NCI-H2081 (cell line): ENCODE measurements at regions not wholly inside any gene's neighbourhood (a gene's known extent, or its start where the extent isn't known, plus 50 kb on each side); places are given as distances from the start of the nearest gene placed in this dataset.
"Not testable (repeated sequence)": the region's sequence is repeated elsewhere in the genome, so short reads cannot be mapped to it uniquely, and the experiment has no call there.

ENCODE experiments used
- DNase-seq, 2 experiments: peaks; one replicate each; lab custom pipeline; 2025; lab: John Stamatoyannopoulos, UW

DNA sequence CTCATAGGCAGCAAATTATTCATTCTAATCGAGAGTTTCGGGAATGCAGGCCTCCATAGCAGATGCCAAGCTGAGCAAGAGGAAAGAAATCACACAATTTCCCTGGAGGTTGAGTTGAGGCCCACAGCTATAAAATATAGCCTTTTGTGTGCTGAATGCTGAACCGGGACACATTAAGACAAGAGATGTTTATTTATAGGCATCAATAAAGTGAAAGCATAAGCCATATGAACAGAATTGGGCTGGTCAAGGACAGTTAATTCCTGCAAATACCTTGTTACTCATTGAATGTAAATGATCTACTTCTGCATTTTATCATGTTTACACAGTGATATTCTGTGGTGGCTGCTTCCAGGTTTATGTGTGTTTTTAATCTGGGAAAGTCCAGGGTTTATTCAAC lies 461.7 kb downstream of the KLF12 start:
- DNase-seq = peak in 1 of 2 experiments; percentile 37

DNA sequence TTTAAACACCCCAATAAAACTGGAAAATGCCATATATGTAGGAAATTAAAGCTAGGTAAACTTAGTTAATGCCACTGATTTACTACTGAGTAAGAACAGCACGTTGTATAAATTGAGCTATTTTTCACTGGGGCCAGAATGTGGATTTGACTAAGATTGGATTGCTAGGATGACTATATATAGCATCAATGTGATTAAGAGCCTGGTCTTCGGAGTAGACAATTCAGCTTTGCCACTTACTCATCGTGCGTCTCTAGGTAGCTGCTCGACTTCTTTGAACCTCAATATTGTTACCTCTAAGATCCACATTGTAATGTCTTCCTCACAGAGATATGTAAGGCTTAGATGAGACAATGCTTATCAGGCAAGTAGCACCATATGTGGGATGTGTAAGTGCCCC lies 462.5 kb downstream of the KLF12 start:
- no peak for DNase-seq

DNA sequence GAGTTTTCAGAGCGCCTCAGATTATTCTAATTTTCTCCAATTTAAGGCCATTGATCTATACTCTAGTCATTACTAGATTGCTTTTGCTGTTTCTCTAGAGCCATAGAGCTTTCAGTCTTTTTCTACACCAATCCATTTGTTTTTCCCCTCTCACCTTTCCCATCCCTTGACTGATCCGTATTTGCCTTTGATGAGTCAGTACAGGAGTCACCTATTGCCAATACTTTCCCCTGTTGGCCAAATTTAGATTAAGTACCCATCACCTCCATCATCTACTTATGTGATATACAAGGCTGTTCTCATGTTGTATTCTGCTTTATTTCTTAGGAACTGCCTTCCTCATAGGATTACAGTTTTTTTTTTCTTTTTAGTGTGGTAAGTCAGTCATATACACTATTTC lies 463.2 kb downstream of the KLF12 start:
- no peak for DNase-seq

DNA sequence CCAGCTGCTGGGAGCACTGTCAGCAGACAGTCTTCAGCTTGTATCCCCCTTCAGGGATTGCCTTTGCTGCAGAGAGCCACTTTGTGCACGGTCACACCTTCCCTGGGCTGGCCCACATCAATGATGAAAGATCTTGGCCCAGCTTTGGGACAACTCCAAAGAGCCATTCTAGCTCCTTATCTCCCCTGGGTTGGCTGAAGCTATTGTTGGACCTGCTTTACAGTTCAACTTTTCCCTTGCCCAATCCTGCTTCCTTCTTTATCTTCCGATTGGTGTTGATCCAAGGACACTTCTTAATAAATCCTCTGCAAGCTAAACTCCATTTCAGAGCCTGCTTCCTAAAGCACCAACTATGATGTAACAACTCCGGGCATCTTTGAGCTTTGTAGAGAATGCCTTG lies 466.4 kb downstream of the KLF12 start:
- no peak for DNase-seq

DNA sequence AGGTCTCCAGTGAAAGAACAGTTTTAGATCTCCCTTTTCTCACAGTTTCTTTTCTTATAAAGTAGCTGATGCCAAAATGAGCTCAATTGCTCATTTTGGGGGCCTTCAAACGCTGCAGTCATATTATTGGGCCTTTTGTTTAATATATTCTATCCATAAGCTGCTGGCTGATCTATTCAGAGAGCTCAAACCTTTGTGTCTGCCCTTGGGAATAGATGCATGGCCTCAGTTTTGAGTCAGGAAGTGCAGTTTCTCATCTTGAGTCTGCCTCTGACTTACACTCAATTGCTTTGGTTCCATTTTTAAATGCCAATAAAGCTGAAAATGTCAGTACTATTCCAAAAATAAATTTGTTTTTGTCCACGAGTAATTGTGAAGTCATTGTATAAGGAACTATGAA lies 468.9 kb downstream of the KLF12 start:
- peak in 1 of 2 experiments; percentile 84 for DNase-seq

DNA sequence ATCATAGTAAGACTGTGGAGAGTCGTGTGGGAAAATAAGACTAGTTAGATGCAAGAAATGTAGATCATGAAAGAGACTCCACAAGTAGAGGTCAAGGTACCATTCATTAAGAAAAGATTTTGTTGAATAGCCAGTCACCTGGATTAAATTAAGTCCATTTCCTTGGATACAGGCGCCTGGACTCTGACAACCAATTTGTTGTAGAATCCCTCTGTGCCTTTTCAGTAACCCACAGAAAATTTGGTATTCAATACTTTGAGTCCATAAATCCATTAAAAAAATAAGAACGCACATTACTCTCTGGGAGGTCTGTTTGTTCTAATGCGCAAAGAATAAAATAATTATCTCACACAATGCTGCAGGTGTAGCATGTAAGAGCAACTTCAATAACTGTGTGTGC lies 469.4 kb downstream of the KLF12 start:
- DNase-seq = peak in 1 of 2 experiments; percentile 84

DNA sequence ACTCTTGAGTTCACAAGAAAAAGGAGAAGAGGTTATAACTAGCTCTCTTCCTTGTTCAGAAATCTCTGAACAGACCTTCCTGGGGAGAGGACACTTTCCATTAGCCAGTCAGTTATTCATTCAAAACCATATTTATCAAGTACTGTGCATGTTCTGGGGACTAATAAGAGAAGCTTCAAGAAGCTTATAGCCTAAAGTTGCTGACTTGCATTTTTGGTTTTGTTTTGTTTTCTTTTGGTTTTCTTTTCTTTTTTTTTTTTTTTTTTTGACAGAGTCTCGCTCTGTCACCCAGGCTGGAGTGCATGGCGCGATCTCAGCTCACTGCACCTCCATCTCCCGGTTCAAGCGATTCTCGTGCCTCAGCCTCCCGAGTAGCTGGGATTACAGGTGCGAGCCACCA lies 471.4 kb downstream of the KLF12 start:
- DNase-seq = no peak

DNA sequence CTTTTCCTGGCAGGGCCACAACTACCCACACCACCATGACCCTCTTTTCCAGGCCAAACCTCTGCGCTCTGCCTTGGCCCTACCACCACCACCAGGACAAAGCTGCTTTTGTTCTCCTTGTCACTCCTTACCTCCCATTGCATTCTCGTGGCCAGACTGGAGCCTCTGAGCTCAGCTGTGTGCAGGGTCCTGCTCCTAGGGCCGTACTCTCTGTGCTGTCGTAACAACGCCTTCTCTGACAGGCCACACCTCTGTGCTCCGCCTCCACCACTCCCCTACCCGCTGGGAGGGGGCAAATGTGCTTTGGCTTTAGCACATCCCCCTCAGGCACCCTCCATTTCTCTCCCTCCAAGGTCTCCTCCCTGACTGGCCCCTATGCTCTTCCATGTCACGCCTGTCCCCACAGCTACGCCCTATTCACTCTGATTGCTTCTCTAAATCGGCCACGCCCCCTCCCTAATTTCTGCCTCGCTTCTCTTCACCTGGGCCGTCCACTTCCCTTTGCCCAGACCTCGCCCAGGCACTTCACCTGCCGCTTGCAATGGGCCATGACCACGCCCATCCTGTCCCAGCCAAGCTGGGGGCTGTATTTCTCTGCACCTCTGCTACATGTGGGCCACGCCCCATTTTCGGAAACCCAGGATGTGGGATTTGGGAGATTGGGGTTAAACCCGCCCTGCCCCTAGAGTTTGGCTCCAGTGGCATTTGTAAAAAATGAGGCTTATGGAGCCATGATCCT lies 472.3 kb downstream of the KLF12 start:
- peak; percentile 35 to 71 for DNase-seq

DNA sequence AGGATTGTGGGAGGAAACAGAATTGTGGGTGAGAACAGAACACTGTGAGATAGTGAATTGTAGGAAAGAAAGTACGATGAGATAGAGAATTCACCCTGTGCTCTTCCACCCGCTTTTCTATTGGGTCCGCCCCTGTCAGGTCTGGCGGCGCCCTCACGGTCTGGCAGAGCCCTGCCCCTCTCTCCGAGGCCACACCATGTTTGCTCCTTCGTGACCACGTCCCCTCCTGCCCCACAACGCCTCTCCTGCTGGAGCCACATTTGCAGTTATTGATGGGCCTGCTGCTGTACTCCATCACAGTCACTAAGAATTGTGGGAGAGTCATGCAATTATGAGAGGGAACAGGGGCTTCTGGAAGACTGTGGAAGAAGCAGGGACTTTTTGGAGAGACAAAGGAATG lies 473.1 kb downstream of the KLF12 start:
- no peak for DNase-seq

DNA sequence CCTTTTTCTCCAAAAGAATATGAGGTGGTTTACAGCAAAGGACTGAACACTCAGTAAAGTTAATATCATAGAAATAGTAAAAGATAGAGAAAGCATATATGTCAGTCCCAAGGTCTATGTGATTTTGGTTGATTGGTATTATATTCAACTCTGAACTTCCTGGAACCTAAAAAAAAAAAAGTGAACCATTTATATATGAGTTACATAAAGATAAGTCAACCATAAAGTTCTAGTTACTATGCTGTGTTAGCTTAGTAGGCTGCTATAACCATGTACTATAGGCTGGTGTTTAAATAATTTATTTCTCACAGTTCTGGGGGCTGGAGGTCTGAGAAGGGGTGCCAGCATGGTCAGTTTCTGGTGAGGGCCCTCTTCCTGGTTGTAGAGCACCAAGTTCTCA lies 475.6 kb downstream of the KLF12 start:
- no peak for DNase-seq

DNA sequence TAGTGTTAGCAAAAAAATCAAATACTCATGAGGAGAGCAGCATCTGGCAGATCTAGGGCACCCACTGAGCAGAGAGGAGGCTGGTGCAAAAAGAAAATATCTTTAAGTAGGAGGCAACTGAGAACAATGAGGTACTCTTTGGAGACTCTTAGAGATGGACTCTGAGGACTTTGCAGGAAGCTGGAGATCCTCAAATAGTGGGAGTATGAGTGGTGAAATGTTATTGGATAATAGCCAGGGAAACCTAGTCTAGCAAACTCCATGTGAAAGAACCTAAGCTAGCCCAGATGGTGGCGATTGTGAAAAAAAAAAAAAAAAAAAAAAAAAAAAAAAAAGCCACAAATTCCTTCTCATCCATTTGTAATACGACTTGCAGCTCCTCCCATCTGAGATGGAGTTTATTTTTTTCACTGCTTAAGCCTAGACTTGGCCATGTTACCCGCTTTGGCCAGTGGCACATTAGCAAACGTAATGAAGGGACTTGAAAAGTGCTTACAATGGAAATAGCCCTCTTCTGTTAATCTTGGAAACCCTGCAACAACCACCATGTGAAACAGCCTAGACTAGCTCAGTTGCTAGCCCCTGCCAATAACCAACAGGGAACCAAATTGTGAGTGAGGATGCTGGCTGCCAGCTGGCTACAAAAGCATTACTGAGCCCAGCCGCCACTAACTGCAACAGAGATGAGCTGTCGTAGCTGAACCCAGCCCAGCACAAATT lies 476.2 kb downstream of the KLF12 start:
- DNase-seq = peak; percentile 69 to 90

DNA sequence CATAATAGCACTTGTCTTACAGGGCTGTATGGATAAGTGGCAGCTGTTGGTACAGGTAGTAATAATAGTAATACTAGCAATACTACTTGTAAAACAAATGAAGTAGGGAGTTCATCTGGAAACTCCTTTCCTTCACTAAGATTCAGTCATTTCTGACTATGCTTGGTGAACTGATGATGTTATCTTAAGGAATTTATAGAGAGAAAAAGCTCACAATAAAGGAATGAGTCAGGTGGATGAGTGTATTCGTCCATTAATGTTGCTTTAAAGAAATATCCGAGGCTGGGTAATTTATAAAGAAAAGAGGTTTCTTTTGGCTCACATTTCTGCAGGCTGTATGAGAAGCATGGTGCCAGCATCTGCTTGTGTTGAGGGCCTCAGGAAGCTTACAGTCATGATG lies 477.3 kb downstream of the KLF12 start:
- no peak for DNase-seq

DNA sequence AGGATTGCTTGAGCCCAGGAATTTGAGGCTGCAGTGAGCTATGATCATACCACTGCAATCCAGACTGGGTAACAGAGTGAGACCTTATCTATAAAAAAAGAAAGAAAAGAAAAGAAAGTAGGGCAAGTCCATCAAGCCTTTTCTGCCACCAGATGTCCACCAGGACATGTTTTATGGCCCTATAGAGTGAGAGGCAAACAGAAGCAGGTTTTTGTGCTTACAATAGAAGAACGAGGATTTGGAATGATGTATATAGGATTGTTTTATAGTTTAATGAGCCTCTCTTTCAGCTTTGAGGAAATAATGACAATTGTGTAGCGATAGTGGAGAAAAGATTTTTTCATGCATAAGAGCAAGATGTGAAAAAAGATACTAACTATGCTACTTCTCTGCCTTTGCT lies 480.5 kb downstream of the KLF12 start:
- no peak for DNase-seq

DNA sequence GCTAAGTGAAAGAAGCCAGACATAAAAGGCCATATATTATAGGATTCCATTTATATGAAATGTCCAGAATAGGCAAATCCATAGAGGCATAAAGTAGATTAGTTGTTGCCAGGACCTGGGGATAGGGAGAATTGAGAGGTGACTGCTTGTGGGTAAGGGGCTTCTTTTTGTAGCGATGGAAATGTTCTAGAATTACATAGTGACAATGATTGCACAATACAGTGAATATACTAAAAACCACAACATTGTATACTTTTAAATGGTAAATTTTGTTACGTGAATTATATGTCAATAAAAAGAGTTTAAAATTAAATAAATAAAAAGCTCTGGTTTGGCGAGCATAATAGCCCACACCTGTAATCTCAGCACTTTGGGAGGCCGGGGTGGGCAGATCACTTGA lies 486.8 kb downstream of the KLF12 start:
- no peak for DNase-seq

DNA sequence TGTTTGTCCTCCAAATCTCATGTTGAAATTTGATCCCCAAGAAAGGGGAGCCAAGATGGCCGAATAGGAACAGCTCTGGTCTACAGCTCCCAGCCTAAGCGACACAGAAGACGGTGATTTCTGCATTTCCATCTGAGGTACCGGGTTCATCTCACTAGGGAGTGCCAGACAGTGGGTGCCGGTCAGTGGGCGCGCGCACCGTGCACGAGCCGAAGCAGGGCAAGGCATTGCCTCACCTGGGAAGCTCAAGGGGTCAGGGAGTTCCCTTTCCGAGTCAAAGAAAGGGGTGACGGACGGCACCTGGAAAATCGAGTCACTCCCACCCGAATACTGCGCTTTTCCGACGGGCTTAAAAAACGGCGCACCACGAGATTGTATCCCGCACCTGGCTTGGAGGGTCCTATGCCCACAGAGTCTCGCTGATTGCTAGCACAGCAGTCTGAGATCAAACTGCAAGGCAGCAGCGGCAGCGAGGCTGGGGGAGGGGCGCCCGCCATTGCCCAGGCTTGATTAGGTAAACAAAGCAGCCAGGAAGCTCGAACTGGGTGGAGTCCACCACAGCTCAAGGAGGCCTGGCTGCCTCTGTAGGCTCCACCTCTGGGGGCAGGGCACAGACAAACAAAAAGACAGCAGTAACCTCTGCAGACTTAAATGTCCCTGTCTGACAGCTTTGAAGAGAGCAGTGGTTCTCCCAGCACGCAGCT lies 493.6 kb downstream of the KLF12 start:
- DNase-seq = not testable (repeated sequence)

DNA sequence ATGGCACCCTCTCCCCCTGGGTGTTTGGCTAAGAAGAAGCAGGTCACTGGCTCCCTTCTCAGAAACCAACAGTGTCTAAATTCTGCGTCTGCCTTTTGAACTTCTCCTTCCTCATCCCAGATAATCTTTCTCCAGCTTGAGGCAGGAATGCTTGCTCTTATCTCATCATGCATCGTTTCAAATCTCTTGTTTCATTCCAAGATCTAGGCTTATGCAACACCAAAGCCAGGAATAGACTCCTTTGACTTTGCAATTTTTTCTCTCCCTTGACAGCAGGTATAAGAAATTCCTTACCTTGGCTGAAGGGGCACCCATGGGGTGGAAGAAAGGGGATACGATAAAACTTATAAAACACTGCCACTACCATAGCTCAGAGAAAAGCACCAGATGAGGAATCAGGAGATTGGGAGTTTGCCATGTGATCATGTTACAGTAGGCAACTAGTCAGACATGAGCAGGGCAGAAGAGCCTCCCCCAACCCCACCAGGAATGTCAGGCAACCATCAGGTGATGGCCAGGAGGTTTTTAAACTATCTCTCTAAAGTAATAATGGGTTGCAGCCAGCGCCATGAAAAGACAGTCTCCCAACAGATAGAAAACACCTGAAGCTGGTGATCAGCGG lies 498.9 kb downstream of the KLF12 start:
- no peak for DNase-seq

DNA sequence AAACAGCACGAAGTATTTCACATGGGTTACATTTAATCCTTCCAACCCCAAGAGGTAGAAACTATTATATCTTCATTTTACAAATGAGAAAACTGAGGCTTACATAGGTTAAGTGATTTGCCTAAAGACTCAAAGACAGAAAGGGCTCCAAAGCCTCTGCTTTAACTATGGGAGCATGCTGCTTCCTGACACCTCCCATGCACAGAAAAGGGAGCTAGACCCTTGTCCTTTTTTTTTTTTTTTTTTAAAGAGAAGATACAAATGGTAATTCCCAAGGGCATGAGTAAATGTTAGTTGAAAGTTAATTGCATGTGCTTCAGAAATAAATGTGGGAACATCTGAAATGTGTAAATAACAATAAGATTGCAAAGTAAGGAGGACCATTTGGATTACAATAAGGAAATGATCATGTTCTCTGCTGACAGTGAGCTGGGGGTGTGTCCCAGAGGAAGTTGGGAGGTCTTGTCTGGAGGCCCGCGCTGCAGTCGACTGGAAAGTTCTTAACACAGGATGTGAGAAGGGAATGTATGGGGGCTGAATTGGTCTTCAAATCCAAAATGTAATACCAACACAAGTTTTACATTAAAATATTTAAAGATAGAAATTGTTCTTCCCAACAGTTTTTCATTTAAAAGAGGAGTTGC lies 500.3 kb downstream of the KLF12 start:
- DNase-seq = no peak

DNA sequence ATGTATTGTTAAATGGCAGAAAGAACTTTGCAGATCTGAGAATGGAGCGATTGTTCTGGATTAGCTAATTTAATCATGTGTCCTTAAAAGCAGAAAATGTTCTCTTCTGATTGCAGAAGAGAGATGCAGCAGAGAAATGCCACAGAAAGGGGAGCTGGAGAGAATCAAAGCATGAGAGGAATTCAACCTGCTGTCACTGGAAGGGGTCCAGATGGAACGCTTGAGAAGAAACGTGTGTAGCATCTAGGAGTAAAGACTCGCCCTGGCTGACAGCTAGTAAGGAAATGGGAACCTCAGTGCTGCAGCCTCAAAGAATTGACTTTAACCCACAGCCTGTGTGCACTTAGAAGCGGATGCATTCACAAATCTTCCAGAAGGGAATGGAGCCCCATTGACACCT lies 502.8 kb downstream of the KLF12 start:
- no peak for DNase-seq

DNA sequence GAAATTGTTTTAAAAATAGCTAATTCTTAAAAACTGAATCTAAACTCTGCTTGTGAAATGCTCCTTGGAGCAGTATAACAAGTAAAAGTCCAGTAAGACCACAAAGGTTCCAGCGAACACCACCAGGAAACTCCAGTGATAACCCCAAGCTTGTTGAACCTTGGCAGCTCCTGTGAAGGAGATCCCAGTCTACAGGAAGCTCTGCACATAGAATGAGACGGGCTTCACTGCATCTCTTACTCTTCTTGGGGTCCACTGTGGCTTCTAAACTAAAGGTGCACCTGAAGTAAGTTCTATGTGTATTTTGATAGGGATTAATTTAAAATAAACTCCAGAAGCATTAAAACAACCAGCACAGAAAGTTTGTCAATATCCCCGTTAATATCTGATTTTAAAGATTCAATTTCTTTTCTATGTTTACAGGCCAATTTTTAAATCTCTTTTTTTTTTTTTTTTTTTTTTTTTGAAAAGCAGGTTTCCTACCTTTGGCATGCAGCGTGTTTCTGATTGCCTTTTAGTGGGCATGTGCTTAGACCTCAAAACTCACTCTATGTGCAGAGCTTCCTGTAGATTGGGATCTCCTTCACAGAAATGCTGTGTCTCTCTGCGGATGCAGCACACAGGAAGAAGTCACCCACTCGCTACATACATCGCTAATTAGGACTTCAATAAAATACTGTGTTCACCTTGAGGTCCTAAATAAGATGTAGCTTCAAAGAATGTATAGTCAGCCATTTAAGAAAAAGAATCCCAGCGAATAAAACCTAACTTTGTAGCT lies 508.5 kb downstream of the KLF12 start:
- DNase-seq = no peak

DNA sequence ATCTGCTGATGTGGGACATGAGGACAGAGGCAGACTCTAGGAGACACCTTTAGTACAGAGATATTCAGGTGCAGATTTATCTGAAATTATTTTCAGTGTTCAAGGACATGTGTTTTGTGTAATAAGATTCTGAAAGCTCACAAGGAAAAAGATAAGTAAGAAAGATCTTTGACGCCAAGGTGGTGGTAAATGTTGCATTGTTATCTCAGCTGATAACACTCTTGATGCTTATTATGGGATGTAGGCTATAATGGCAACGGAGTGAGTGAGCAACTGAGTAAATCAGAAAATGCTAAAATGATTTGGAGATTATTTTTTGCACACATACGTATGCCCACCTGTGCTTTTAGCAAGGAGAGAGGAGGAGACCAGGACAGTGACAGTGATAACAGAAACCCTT lies 510.9 kb downstream of the KLF12 start:
- DNase-seq = no peak

DNA sequence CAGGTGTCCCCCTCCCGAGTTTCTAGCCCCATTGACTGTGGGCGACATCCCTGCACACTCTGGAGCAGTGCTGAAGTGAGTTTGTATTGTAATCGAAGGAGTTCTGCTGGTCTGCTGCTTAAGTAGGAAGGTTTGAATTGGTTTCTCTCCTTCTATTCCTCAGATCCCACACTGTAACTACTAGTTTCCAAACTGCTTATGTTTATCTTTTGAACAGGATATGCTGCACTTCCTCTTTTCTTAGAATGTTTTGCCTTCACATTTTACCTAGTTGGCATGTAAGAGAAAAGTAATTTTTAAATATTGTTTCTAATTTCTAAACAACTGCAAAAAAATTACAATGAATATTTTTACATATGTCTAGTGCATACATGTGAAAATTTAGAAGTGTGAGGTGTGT lies 511.8 kb downstream of the KLF12 start:
- DNase-seq = no peak
